GM12891 (cell line): ENCODE measurements at regions not wholly inside any gene's neighbourhood (a gene's known extent, or its start where the extent isn't known, plus 50 kb on each side); places are given as distances from the start of the nearest gene placed in this dataset.

Experiments used
- DNase-seq: peaks from one replicate; pipeline ENCODE4 v3.0.0; 2011; ENCODE audit warnings: low spot score; ENCODE audit not compliant: insufficient read length
- FAIRE-seq: peaks from 2 replicates; lab custom pipeline; 2011; peaks lifted over from hg19 to GRCh38; lab: Jason Lieb, UNC
- PAX5 ChIP-seq: IDR thresholded peaks from 2 replicates; pipeline ENCODE4 v1.6.1; 2011; ENCODE audit warnings: low read length, moderate library complexity, mild to moderate bottlenecking; ENCODE audit not compliant: insufficient read depth, severe bottlenecking
- POLR2A ChIP-seq: IDR thresholded peaks from 2 replicates; pipeline ENCODE4 v1.6.1; 2011; ENCODE audit warnings: low read depth, low read length, control low read depth
- POLR2AphosphoS5 ChIP-seq: IDR thresholded peaks from 2 replicates; pipeline ENCODE4 v1.6.1; 2011; ENCODE audit warnings: low read depth, low read length, control low read depth
- POU2F2 ChIP-seq: IDR thresholded peaks from 2 replicates; pipeline ENCODE4 v1.6.1; 2011; ENCODE audit warnings: low read depth, mild to moderate bottlenecking, control low read depth, low read length, moderate library complexity
- SPI1 ChIP-seq: IDR thresholded peaks from 2 replicates; pipeline ENCODE4 v1.6.1; 2011; ENCODE audit warnings: low read depth, low read length, control low read depth
- TAF1 ChIP-seq: IDR thresholded peaks from 2 replicates; pipeline ENCODE4 v1.6.1; 2011; ENCODE audit warnings: low read depth, low read length, control low read depth

DNA sequence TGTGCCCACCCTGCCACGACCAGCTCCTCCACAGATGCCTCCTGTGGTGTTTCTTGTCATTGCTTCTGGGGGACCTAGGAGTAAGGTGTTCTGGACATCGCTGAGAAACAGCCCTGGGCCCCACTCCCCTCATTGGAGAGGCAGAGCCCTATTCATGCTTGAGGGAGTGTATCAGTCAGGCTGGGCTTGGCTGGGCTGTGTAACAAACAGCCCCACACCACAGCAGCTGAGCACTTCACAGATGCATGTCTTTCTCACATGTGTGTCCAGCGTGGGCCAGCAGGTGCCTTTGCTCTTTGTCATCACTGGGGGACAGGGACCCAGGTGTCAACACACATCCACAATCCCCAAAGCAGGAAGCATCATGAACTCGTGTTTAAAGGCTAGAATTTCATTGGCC is 65.1 kb upstream of the FBRSL1 start:
- no peak for FAIRE-seq
- DNase-seq = no peak
- TF ChIP-seq POU2F2 (no peak), TAF1 (no peak), POLR2A (no peak), SPI1 (no peak), POLR2AphosphoS5 (no peak), PAX5 (no peak)

DNA sequence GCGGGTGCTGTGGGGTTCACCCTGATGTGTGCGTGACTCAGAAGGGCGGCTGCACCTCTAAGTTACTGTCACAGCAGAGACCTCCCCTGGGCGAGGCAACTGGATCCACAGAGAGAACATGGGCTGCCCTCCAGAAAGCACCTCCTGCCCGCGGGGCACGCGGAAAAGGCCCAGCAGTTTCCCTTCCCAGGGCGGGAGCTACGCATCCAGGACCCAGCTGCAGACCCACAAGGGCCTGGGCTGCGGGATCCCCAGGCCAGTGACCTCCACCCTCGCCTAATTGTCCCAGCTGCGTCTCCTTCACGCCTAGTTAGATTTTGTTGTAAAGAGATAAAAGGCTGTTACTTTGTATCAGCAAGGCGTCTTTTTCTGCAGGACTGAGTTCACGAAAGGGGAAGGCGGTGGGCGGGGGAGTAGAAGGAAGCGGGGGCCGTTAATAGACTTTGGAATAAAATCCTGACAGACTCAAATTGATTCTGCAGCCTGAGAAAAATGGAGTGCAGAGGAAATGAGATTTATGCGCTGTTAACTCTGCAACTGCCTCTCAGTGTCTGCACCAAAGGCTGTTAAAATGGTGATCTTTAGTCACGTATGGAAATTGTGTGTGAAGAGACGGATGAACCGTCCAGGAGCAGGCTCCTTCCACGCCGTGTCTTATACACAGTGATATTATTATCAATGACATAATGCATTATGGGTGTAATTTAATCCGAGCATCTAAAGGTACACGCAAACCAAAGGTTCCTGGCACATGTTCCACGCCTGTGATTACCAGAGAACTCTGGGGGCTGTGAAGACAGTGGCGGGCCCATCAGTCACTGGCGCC is 65.9 kb upstream of the FBRSL1 start:
- FAIRE-seq = no peak
- DNase-seq = no peak
- no peak for TF ChIP-seq POLR2AphosphoS5
- no peak for TF ChIP-seq SPI1
- TF ChIP-seq POLR2A = no peak
- no peak for TF ChIP-seq TAF1
- no peak for TF ChIP-seq PAX5
- TF ChIP-seq POU2F2 = no peak

DNA sequence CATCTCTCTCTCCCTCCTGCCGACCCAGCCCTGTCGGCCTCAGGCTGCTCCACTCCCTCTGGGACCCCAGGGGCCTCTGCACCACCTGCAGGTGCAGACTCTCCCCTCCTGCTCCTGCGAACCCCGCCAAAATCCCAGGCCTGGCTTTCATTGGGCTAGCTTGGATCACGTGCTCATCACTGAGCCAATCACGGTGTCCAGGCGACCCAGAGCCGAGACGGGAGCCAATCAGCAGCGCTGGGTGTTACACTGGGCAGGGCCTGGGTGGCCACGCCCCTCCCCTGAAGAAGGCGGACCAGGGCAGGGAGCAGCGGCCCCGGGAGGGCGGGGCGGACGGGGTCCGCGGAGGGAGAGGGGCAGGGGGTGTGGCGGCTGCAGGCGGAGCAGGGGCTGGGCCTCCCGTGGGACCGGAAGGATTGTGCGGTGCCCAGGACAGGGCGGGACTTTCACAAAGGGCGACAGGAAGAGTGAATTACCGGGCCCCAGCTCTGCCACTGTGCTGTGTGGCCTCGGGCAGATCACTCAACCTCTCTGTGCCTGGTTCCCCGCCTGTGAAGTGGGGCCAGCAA is 66.6 kb upstream of the FBRSL1 start:
- DNase-seq = no peak
- no peak for FAIRE-seq

DNA sequence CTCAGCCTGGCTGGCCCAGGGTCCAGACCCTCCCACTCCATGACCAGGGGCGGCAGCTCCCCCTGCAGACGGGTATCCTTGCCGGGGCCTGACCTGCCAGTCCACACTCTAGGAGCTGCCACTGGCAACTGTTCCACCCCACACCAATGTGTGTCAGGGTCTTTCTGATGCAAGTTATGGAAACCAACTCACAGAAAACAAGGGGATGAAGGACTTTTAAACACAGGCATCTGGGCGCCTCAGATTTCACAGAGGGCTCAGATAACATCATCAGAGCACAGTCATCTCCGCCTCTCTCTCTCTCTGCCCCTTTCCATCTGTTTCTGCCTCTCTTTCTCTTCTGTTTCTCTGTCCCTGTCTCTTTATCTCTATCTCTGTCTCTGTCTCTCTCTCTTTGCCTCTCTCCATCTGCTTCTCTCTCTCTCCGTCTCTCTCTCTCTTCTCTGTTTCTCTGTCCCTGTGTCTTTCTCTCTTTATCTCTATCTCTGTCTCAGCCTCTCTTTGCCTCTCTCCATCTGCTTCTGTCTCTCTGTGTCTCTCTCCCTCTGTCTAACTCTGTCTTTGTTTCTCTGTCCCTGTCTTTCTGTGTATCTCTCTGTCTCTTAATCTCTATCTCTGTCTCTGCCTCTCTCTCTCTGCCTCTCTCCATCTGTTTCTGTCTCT is 67.4 kb upstream of the FBRSL1 start:
- no peak for TF ChIP-seq POLR2AphosphoS5
- TF ChIP-seq TAF1 = no peak
- no peak for TF ChIP-seq PAX5
- no peak for TF ChIP-seq POU2F2
- TF ChIP-seq SPI1 = no peak
- TF ChIP-seq POLR2A = no peak
- DNase-seq = no peak
- FAIRE-seq = no peak

More for the DNA sequence above, 66.6 kb upstream of the FBRSL1 start:
- TF ChIP-seq TAF1 (no peak), SPI1 (no peak), POLR2A (no peak), POLR2AphosphoS5 (no peak), PAX5 (no peak), POU2F2 (no peak)

DNA sequence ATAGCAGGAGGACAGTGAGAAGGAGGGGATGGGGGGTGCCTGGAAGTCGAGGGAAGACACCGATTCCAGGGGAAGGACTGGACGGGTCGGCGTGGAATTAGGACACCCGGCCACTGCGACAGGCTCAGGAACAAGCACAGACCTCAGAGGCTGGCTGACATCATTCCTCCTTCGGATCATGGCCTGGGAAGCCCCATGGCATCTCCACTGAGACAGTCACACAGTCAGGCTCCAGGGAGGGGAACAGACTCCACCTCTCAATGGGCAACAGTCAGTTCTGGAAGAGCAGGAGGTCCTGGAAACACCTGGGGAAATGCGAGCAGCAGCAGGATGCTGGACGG is 67.9 kb upstream of the FBRSL1 start:
- FAIRE-seq (no peak), DNase-seq (no peak)
- no peak for TF ChIP-seq SPI1
- TF ChIP-seq TAF1 = no peak
- TF ChIP-seq PAX5 = no peak
- no peak for TF ChIP-seq POLR2AphosphoS5
- TF ChIP-seq POLR2A = no peak

DNA sequence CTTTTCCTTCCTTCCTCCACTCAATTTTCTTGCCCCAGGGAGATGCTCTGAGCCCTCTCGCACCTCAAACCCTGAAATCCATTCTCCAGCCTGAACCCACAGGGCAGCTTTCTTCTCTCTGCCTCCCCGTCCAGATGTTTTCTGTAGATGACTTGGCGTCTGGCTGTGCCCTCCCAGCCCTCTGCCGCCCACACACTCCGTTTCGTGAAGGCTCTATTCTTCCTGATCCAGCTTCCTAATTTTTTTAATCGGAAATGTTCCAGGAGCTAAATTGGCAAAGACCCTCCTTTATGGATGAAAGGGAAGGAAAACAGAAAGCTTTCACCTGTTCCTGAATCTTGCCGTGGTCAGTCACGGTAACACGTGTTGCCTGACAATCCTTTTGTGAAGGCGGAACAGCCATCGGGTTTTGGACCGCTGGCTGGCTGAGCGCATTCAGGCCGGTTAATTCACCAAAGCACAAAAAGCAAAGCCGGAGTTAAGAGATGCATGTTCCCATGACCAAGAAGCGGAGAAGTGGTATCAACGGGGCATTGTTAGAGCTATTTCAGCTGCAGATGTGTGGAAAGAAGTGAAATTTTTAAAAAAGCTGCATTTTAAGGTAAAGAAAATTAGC is 70.2 kb upstream of the FBRSL1 start:
- FAIRE-seq = no peak
- TF ChIP-seq SPI1 = no peak
- no peak for TF ChIP-seq POLR2A
- TF ChIP-seq POLR2AphosphoS5 = no peak
- no peak for TF ChIP-seq POU2F2
- TF ChIP-seq PAX5 = no peak
- TF ChIP-seq TAF1 = no peak
- DNase-seq = no peak

DNA sequence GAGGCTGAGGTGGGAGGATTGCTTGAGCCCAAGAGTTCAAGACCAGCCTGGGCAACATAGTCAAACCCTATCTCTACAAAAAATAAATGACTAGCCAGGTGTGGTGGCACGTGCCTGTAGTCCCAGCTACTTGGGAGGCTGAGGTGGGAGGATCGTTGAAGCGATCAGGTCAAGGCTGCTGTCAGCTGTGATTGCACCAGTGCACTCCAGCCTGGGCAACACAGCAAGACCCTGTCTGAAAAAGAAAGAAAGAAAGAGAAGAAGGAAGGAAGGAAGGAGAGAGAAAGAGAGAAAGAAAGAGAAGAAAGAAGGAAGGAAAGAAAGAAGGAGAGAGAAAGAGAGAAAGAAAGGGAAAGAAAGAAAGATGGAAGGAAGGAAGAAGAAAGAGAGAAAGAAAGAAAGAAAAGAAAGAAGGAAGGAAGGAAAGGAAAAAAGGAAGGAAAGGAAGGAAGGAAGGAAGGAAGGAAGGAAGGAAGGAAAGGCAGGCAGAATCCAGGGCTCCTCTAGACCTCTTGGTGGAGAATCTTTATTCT is 71.5 kb upstream of the FBRSL1 start:
- TF ChIP-seq POU2F2 (no peak), SPI1 (no peak), PAX5 (no peak), TAF1 (no peak), POLR2A (no peak), POLR2AphosphoS5 (no peak)
- DNase-seq (no peak), FAIRE-seq (no peak)

DNA sequence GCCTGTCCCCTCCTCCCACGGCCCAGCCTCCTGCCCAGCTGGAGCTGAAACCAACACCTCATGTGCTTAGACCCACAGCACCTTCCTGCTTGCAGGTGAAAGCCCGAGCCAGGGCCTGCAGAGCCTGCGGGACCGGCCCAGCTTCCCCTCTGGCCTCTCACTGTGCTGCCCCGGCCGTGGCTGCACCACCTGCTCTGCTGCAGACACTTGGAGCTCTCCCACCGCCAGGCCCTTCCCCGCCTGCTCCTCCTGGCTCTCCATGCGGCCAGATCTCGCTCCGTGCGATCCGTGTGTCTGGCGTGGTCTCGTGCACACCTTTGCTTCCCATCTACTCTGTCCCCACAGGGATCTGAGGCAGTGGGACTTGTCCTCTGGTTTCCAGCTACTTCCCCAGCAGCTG is 72.2 kb upstream of the FBRSL1 start:
- TF ChIP-seq SPI1 (no peak), TAF1 (no peak), POLR2AphosphoS5 (no peak), PAX5 (no peak), POU2F2 (no peak)
- DNase-seq (no peak), FAIRE-seq (no peak)

DNA sequence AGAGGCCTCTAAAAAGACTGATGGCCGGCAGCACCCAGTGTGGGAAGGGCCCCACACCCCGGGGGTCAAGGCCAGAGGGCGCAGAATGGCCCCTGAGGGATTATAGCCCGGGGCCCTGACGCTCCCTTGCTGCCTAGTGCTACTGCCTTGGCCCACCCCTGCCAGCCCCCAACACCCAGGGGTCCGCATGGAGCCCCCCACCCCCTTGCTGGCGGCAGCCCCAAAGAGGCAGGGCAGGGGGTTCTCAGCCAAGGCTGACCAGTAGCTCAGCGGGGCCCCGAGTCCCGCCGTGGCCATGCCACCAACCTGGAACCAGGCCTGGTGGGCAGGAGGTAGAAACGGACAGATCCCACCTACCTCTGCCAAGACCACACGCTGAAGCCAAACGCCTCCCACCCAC is 73.1 kb upstream of the FBRSL1 start:
- DNase-seq (no peak), FAIRE-seq (no peak)
- TF ChIP-seq POU2F2 (no peak), SPI1 (no peak), PAX5 (no peak), POLR2A (no peak), TAF1 (no peak), POLR2AphosphoS5 (no peak)
